ENCODE measurements at regions not wholly inside any gene's neighbourhood (a gene's known extent, or its start where the extent isn't known, plus 50 kb on each side); places are given as distances from the start of the nearest gene placed in this dataset.

- H3K27ac ChIP-seq: no peak overlapping the region
- no peak for TF ChIP-seq ZFX (IDR thresholded peaks at IDR 0.05)
- TF ChIP-seq CTCF (conservative IDR thresholded peaks at IDR 0.05): no peak
Measured at GRCh38 chr3:190252080-190252479, 70.2 kb downstream of the CLDN1 start.

GRCh38 chr3:190249414-190249813 is 72.8 kb downstream of the CLDN1 start:
- no peak for TF ChIP-seq ZFX (IDR thresholded peaks at IDR 0.05)
- TF ChIP-seq CTCF (conservative IDR thresholded peaks at IDR 0.05): peak; percentile 22; the same call in 1 of the 2 replicates
- H3K27ac ChIP-seq: no peak overlapping the region

GRCh38 chr3:190242147-190242546 is 80.1 kb downstream of the CLDN1 start:
- TF ChIP-seq CTCF (conservative IDR thresholded peaks at IDR 0.05): no peak
- TF ChIP-seq ZFX (IDR thresholded peaks at IDR 0.05): no peak
- H3K27ac ChIP-seq: no peak overlapping the region

GRCh38 chr3:190239325-190239724 is 82.9 kb downstream of the CLDN1 start:
- TF ChIP-seq ZFX (IDR thresholded peaks at IDR 0.05) (no peak), CTCF (conservative IDR thresholded peaks at IDR 0.05) (no peak)
- H3K27ac ChIP-seq: no peak overlapping the region

- TF ChIP-seq CTCF (conservative IDR thresholded peaks at IDR 0.05) (no peak), ZFX (IDR thresholded peaks at IDR 0.05) (no peak)
Measured at GRCh38 chr3:190238871-190239270, 83.4 kb downstream of the CLDN1 start.

GRCh38 chr3:190234621-190235020 is 87.6 kb downstream of the CLDN1 start:
- TF ChIP-seq ZFX (IDR thresholded peaks at IDR 0.05) (no peak), CTCF (conservative IDR thresholded peaks at IDR 0.05) (no peak)
- no peak overlapping the region for H3K27ac ChIP-seq

More at GRCh38 chr3:190238871-190239270, 83.4 kb downstream of the CLDN1 start:
- H3K27ac ChIP-seq: no peak overlapping the region

GRCh38 chr3:190229632-190230424 is 92.4 kb downstream of the CLDN1 start:
- H3K27ac ChIP-seq: no peak overlapping the region

More at GRCh38 chr3:190229632-190230424, 92.4 kb downstream of the CLDN1 start:
- TF ChIP-seq ZFX (IDR thresholded peaks at IDR 0.05) (no peak), CTCF (conservative IDR thresholded peaks at IDR 0.05) (no peak)
